ENCODE measurements at regions not wholly inside any gene's neighbourhood (a gene's known extent, or its start where the extent isn't known, plus 50 kb on each side); places are given as distances from the start of the nearest gene placed in this dataset.

GRCh38 chr20:22339091-22339881, 245.1 kb downstream of the FOXA2 start (continued):
- TF ChIP-seq, protein P1, sequence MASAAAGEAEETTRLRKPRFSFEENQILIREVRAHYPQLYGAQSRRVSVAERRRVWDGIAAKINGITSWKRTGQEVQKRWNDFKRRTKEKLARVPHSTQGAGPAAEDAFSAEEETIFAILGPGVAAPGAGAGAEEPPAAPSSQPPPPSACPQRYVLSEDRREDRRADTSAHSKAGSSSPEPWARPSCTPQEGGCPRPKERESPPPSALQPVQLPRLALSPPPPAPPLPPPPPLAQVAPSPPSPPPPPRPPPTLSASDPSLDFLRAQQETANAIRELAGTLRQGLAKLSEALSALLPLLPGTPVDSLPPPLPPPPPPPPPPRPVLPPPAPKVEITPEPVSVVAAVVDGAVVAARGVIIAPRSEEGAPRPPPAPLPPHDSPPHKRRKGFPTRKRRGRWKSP (CRISPR knock-in tag; IDR thresholded peaks at IDR 0.05), result no peak
- no peak for TF ChIP-seq ATF7 (IDR thresholded peaks at IDR 0.05)
- no peak for TF ChIP-seq ATF7 (CRISPR knock-in tag; IDR thresholded peaks at IDR 0.05)
- TF ChIP-seq ZNF878 (CRISPR knock-in tag; IDR thresholded peaks at IDR 0.05), result no peak
- TF ChIP-seq, protein P2, sequence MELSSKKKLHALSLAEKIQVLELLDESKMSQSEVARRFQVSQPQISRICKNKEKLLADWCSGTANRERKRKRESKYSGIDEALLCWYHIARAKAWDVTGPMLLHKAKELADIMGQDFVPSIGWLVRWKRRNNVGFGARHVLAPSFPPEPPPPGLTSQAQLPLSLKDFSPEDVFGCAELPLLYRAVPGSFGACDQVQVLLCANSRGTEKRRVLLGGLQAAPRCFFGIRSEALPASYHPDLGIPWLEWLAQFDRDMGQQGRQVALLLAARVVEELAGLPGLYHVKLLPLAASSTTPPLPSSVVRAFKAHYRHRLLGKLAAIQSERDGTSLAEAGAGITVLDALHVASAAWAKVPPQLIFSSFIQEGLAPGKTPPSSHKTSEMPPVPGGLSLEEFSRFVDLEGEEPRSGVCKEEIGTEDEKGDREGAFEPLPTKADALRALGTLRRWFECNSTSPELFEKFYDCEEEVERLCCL (CRISPR knock-in tag; IDR thresholded peaks at IDR 0.05; ENCODE audit: borderline replicate concordance), result no peak
- no peak for TF ChIP-seq SSRP1 (CRISPR knock-in tag; IDR thresholded peaks at IDR 0.05)
- no peak for TF ChIP-seq RNF2 (conservative IDR thresholded peaks at IDR 0.05; ENCODE audit: low read depth)
- TF ChIP-seq ZNF607 (CRISPR knock-in tag; IDR thresholded peaks at IDR 0.05; ENCODE audit: borderline replicate concordance), result no peak
- TF ChIP-seq KDM1A (CRISPR knock-in tag; IDR thresholded peaks at IDR 0.05), result no peak
- TF ChIP-seq, protein P3, sequence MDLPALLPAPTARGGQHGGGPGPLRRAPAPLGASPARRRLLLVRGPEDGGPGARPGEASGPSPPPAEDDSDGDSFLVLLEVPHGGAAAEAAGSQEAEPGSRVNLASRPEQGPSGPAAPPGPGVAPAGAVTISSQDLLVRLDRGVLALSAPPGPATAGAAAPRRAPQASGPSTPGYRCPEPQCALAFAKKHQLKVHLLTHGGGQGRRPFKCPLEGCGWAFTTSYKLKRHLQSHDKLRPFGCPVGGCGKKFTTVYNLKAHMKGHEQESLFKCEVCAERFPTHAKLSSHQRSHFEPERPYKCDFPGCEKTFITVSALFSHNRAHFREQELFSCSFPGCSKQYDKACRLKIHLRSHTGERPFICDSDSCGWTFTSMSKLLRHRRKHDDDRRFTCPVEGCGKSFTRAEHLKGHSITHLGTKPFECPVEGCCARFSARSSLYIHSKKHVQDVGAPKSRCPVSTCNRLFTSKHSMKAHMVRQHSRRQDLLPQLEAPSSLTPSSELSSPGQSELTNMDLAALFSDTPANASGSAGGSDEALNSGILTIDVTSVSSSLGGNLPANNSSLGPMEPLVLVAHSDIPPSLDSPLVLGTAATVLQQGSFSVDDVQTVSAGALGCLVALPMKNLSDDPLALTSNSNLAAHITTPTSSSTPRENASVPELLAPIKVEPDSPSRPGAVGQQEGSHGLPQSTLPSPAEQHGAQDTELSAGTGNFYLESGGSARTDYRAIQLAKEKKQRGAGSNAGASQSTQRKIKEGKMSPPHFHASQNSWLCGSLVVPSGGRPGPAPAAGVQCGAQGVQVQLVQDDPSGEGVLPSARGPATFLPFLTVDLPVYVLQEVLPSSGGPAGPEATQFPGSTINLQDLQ (CRISPR knock-in tag; IDR thresholded peaks at IDR 0.05), result no peak
- TF ChIP-seq ZNF414 (CRISPR knock-in tag; IDR thresholded peaks at IDR 0.05), result 0 out of 2 replicates have a peak, but pooled peaks have one; percentile 52
- TF ChIP-seq ZNF674 (CRISPR knock-in tag; IDR thresholded peaks at IDR 0.05; ENCODE audit: low read depth), result no peak
- peak; percentile 94 for TF ChIP-seq ZNF652 (CRISPR knock-in tag; IDR thresholded peaks at IDR 0.05; ENCODE audit: borderline replicate concordance, low read depth)
- TF ChIP-seq ZNF557 (CRISPR knock-in tag; IDR thresholded peaks at IDR 0.05), result no peak
- TF ChIP-seq ZNF543 (CRISPR knock-in tag; IDR thresholded peaks at IDR 0.05), result no peak
- TF ChIP-seq, protein P4, sequence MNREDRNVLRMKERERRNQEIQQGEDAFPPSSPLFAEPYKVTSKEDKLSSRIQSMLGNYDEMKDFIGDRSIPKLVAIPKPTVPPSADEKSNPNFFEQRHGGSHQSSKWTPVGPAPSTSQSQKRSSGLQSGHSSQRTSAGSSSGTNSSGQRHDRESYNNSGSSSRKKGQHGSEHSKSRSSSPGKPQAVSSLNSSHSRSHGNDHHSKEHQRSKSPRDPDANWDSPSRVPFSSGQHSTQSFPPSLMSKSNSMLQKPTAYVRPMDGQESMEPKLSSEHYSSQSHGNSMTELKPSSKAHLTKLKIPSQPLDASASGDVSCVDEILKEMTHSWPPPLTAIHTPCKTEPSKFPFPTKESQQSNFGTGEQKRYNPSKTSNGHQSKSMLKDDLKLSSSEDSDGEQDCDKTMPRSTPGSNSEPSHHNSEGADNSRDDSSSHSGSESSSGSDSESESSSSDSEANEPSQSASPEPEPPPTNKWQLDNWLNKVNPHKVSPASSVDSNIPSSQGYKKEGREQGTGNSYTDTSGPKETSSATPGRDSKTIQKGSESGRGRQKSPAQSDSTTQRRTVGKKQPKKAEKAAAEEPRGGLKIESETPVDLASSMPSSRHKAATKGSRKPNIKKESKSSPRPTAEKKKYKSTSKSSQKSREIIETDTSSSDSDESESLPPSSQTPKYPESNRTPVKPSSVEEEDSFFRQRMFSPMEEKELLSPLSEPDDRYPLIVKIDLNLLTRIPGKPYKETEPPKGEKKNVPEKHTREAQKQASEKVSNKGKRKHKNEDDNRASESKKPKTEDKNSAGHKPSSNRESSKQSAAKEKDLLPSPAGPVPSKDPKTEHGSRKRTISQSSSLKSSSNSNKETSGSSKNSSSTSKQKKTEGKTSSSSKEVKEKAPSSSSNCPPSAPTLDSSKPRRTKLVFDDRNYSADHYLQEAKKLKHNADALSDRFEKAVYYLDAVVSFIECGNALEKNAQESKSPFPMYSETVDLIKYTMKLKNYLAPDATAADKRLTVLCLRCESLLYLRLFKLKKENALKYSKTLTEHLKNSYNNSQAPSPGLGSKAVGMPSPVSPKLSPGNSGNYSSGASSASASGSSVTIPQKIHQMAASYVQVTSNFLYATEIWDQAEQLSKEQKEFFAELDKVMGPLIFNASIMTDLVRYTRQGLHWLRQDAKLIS (CRISPR knock-in tag; IDR thresholded peaks at IDR 0.05), result no peak
- no peak for TF ChIP-seq ZNF839 (CRISPR knock-in tag; IDR thresholded peaks at IDR 0.05; ENCODE audit: borderline replicate concordance)
- TF ChIP-seq GTF3A (CRISPR knock-in tag; conservative IDR thresholded peaks at IDR 0.05), result no peak

Data from HepG2 (cell line).